Breast epithelium (tissue), 4 donors: ENCODE measurements at regions not wholly inside any gene's neighbourhood (a gene's known extent, or its start where the extent isn't known, plus 50 kb on each side); places are given as distances from the start of the nearest gene placed in this dataset.
A peak's percentile ranks its signal among the peaks of the same experiment; 100 is the strongest.

Experiments
- DNase-seq, 2 donors: peaks; one replicate each; pipeline ENCODE4 v3.0.0-alpha.2; 2019; ENCODE audit warnings: low spot score in 2 of 2
- H3K27ac ChIP-seq, 2 donors: fragments of 200-600 bp; sonication (generic) in 1 of 2; one replicate each; pipeline ENCODE4 v1.5.1; 2016 to 2019; ENCODE audit warnings: mild to moderate bottlenecking in 1 of 2
- H3K27me3 ChIP-seq, 2 donors: fragments of 200-600 bp; sonication (generic) in 1 of 2; one replicate each; pipeline versions ENCODE4 v1.5.1 to v1.6.0; 2017 to 2019; ENCODE audit warnings: control low read depth in 1 of 2, mild to moderate bottlenecking in 1 of 2
- H3K36me3 ChIP-seq: fragments of 200-600 bp; one replicate; pipeline ENCODE4 v1.5.1; 2019
- H3K4me1 ChIP-seq, 2 donors: fragments of 200-600 bp; sonication (generic); one replicate each; pipeline ENCODE4 v1.5.1; 2016 to 2019; ENCODE audit warnings: control low read depth in 1 of 2
- H3K4me3 ChIP-seq, 3 donors: fragments of 200-600 bp; sonication (generic); 1 replicate in 2 of 3; 2 replicates in 1 of 3; pipeline ENCODE4 v1.5.1; 2016 to 2019; ENCODE audit warnings: mild to moderate bottlenecking in 3 of 3, moderate library complexity in 2 of 3
- H3K9me3 ChIP-seq, 2 donors: fragments of 200-600 bp; sonication (generic) in 1 of 2; one replicate each; pipeline ENCODE4 v1.5.1; 2016 to 2019; ENCODE audit warnings: control low read depth in 1 of 2
- CTCF ChIP-seq, 3 donors: fragments of 450-650 bp; IDR thresholded peaks; one replicate each; pipeline ENCODE4 v1.5.1; 2016 to 2017; ENCODE audit warnings: antibody characterized with exemption in 3 of 3, mild to moderate bottlenecking in 3 of 3, moderate library complexity in 3 of 3
- POLR2A ChIP-seq: fragments of 450-650 bp; IDR thresholded peaks from one replicate; pipeline ENCODE4 v1.6.1; 2016; ENCODE audit warnings: antibody characterized with exemption, mild to moderate bottlenecking, moderate library complexity
- POLR2AphosphoS5 ChIP-seq, 3 donors: sonication (generic); formaldehyde crosslinking; IDR thresholded peaks; one replicate each; pipeline ENCODE4 v1.6.1; 2017; ENCODE audit warnings: antibody characterized with exemption in 3 of 3
- intact Hi-C: fragments of 100-400 bp; cut with DNase I; formaldehyde crosslinking; loops from one replicate; pipeline ENCODE4 v1.15.1; 2023; ENCODE audit warnings: low total_unique reads

GRCh38 chr1:14363707-14364413, 234.6 kb upstream of the KAZN start:
- DNase-seq = no peak
- H3K4me1 ChIP-seq = no peaks in the 10 kb centered on the region
- peaks cover 0 to 11% of the 10 kb centered on the region in 2 donors for H3K27me3 ChIP-seq
- no peak for TF ChIP-seq POLR2AphosphoS5 (IDR thresholded peaks at IDR 0.05)
- TF ChIP-seq CTCF (IDR thresholded peaks at IDR 0.05) = no peak
- no peak for TF ChIP-seq POLR2A
- H3K36me3 ChIP-seq = no peaks in the 10 kb centered on the region
- H3K9me3 ChIP-seq = no peaks in the 10 kb centered on the region
- peak overlapping the region in 1 of 2 donors; percentile 43 for H3K27ac ChIP-seq
- H3K4me3 ChIP-seq = no peak overlapping the region
- intact Hi-C loops = no loop called here

GRCh38 chr1:14365301-14365988, 233.0 kb upstream of the KAZN start:
- intact Hi-C loops = no loop called here
- Histone ChIP-seq H3K4me3 (no peak overlapping the region), H3K27me3 (peaks cover 0 to 11% of the 10 kb centered on the region in 2 donors), H3K27ac (peak overlapping the region in 1 of 2 donors; percentile 61), H3K9me3 (no peaks in the 10 kb centered on the region), H3K36me3 (no peaks in the 10 kb centered on the region), H3K4me1 (no peaks in the 10 kb centered on the region)
- TF ChIP-seq POLR2AphosphoS5 (IDR thresholded peaks at IDR 0.05) = peak in 1 of 3 donors; percentile 31
- no peak for TF ChIP-seq POLR2A
- DNase-seq = no peak

DNA sequence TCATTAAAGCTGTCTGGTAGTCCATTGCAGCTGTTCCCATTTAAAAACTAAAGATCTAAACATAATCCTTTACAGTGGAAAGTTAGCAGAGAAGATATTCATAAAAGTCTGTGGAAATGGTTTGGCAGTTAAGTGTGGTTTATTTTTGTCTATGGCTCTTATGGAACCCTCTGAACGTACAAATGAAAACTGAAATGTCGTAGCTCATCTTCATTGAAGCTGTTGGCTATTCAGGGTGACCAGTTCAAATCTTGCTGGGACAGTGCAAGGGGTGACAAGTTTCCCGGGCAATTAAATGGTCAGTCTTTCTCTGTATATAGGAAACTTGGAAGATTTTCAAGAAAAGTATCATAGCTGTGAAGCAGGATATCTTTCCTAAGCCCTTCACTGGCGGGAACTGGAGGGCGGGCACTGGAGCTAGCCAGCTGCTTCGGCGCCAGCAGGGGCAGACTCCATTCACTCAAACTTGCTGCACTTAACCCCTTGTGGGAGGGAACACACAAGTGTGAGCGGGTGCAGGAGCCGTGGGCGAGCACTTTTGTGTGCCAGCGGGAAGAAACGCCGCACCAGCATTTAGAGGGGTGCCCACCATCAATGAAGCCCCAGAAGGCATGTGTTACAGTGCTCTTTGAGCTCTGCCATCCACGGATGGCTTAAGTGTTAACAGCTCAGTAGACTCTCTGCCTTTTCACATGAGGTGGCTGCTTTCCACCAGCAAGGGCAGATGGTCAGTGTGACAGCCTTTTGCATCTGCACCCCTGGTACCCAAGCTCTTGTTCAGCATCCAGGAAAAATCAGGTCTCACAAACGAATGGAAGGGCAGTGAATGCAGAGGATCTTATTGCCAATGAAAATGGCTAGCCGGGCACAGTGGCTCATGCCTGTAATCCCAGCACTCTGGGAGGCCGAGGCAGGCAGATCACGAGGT, 232.1 kb upstream of the KAZN start:
- peak overlapping the region in 1 of 3 donors; percentile 27 for H3K4me3 ChIP-seq
- DNase-seq = no peak
- H3K4me1 ChIP-seq = no peaks in the 10 kb centered on the region
- no peaks in the 10 kb centered on the region for H3K36me3 ChIP-seq
- no peaks in the 10 kb centered on the region for H3K9me3 ChIP-seq
- intact Hi-C loops = no loop called here
- TF ChIP-seq POLR2A (no peak), CTCF (IDR thresholded peaks at IDR 0.05) (no peak), POLR2AphosphoS5 (IDR thresholded peaks at IDR 0.05) (no peak)
- H3K27me3 ChIP-seq = peaks cover 0 to 11% of the 10 kb centered on the region in 2 donors
- H3K27ac ChIP-seq = peak overlapping the region in 1 of 2 donors; percentile 61

DNA sequence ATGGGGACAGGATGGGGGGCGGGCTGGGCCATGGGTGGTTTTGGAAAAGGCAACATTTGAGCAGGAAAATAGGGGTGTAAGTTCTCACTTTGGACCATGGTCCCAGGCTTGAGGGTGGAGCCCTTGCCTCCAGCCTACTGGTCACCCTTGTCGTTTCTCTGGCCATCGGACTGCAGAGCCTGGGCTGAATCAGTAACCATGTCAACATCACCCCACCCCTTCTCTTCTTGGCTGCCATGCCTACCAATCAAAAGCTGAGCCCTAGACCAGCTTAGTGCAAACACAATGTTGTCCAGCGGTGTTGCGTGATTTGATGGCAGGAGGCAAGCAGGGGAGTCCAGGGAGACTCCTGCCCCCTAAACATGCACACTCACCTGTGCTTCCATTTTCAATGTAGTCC, 231.0 kb upstream of the KAZN start:
- H3K27ac ChIP-seq = no peak overlapping the region
- peaks cover 0 to 11% of the 10 kb centered on the region in 2 donors for H3K27me3 ChIP-seq

More for the DNA sequence above, 231.0 kb upstream of the KAZN start:
- H3K36me3 ChIP-seq = no peaks in the 10 kb centered on the region
- no peak overlapping the region for H3K4me3 ChIP-seq
- TF ChIP-seq POLR2A = no peak
- TF ChIP-seq CTCF (IDR thresholded peaks at IDR 0.05) = no peak
- TF ChIP-seq POLR2AphosphoS5 (IDR thresholded peaks at IDR 0.05) = no peak
- H3K4me1 ChIP-seq = no peaks in the 10 kb centered on the region
- intact Hi-C loops = no loop called here
- no peaks in the 10 kb centered on the region for H3K9me3 ChIP-seq
- DNase-seq = no peak
